GM12878 (cell line): ENCODE measurements at regions not wholly inside any gene's neighbourhood (a gene's known extent, or its start where the extent isn't known, plus 50 kb on each side); places are given as distances from the start of the nearest gene placed in this dataset.

Experiments
- ATAC-seq: fragments of 200-7000 bp; cut with Tn5 transposase; 3 replicates; pipeline ENCODE4 v1.9.1; 2020; ENCODE audit warnings: mild to moderate bottlenecking, moderate library complexity
- BruUV-seq: library from RNA; stranded (reverse); fragments of 400-500 nt; replicated peaks from 2 replicates; lab custom pipeline; 2021; lab: Mats Ljungman, UMichigan
- CTCF ChIA-PET: fragments of 300-600 bp; sonication (Branson Sonifier 250); formaldehyde crosslinking; extraction: SDS; loops from one replicate; lab custom pipeline; 2021; ENCODE audit warnings: inconsistent platforms; lab: Yijun Ruan, JAX
- POLR2A ChIA-PET: fragments of 350-600 bp; formaldehyde crosslinking; extraction: SDS; loops from one replicate; lab custom pipeline; 2021; ENCODE audit warnings: inconsistent platforms; lab: Charles Lee
- RAD21 ChIA-PET: fragments of 300-600 bp; sonication (Branson Sonifier 250); formaldehyde crosslinking; loops from one replicate; lab custom pipeline; 2023; ENCODE audit warnings: antibody characterized with exemption; ENCODE audit not compliant: unreplicated experiment; lab: Charles Lee
- SMC1A ChIA-PET: fragments of 300-600 bp; sonication (Branson Sonifier 250); formaldehyde crosslinking; loops from one replicate; lab custom pipeline; 2023; ENCODE audit not compliant: unreplicated experiment, uncharacterized antibody; lab: Charles Lee
- DNase-seq: peaks from one replicate; pipeline ENCODE4 v3.0.0-alpha.2; 2011; ENCODE audit warnings: low read depth, low spot score
- FAIRE-seq: peaks from 3 replicates; lab custom pipeline; 2011; peaks lifted over from hg19 to GRCh38; lab: Jason Lieb, UNC
- H2AFZ ChIP-seq: 2 replicates; pipeline ENCODE4 v1.6.0; 2011; ENCODE audit warnings: low read depth, low read length, control low read depth; ENCODE audit not compliant: control insufficient read depth
- H3K27ac ChIP-seq: 2 replicates; pipeline ENCODE4 v1.5.1; 2011; ENCODE audit warnings: control low read depth; ENCODE audit not compliant: control insufficient read depth, insufficient read depth
- H3K27me3 ChIP-seq, 2 experiments: replicated peaks in 1 of 2; 2 replicates each; pipeline versions ENCODE4 v1.6.0 to v1.6.1; 2011; ENCODE audit warnings: low read length in 1 of 2; ENCODE audit not compliant: control insufficient read depth in 2 of 2, insufficient read depth in 2 of 2
- H3K36me3 ChIP-seq, 2 experiments: 2 replicates each; pipeline ENCODE4 v1.5.1; 2011; ENCODE audit warnings: low read length in 1 of 2; ENCODE audit not compliant: control insufficient read depth in 2 of 2, insufficient read depth in 2 of 2
- H3K4me1 ChIP-seq: 2 replicates; pipeline ENCODE4 v1.6.1; 2011; ENCODE audit warnings: mild to moderate bottlenecking, low read length, moderate library complexity, mixed read lengths; ENCODE audit not compliant: control insufficient read depth, insufficient read depth
- H3K4me2 ChIP-seq: 2 replicates; pipeline ENCODE4 v1.6.0; 2011; ENCODE audit warnings: control low read depth; ENCODE audit not compliant: control insufficient read depth, insufficient read depth
- H3K4me3 ChIP-seq: fragments of 200-600 bp; sonication (generic); 2 replicates; pipeline ENCODE4 v1.5.1; 2016
- H3K79me2 ChIP-seq: 2 replicates; pipeline ENCODE4 v1.6.0; 2011; ENCODE audit warnings: low read length; ENCODE audit not compliant: control insufficient read depth, insufficient read depth
- H3K9ac ChIP-seq: 2 replicates; pipeline ENCODE4 v1.8.0; 2011; ENCODE audit warnings: low read length, control low read depth, mixed read lengths; ENCODE audit not compliant: control insufficient read depth, insufficient read depth
- H3K9me3 ChIP-seq: replicated peaks from 3 replicates; pipeline ENCODE4 v1.5.1; 2011; ENCODE audit warnings: mild to moderate bottlenecking, low read length; ENCODE audit not compliant: control insufficient read depth, insufficient read depth
- H4K20me1 ChIP-seq: 2 replicates; pipeline ENCODE4 v1.6.0; 2011; ENCODE audit not compliant: control insufficient read depth, insufficient read depth
- JUNB ChIP-seq: IDR thresholded peaks from 2 replicates; pipeline ENCODE4 v1.6.1; 2016; ENCODE audit warnings: antibody characterized with exemption, mild to moderate bottlenecking
- NFYB ChIP-seq: IDR thresholded peaks from 2 replicates; pipeline ENCODE4 v1.6.1; 2011; ENCODE audit warnings: low read depth, mild to moderate bottlenecking, low read length, improper control_type of control experiment, moderate library complexity; ENCODE audit not compliant: insufficient read depth
- PKNOX1 ChIP-seq: fragments of 450-650 bp; IDR thresholded peaks from 2 replicates; pipeline ENCODE4 v1.6.1; 2016; ENCODE audit warnings: mild to moderate bottlenecking
- RAD51 ChIP-seq: fragments of 450-650 bp; IDR thresholded peaks from 2 replicates; pipeline ENCODE4 v1.6.1; 2016; ENCODE audit warnings: moderate library complexity, mild to moderate bottlenecking, inconsistent platforms
- STAT1 ChIP-seq: fragments of 450-650 bp; conservative IDR thresholded peaks from 2 replicates; pipeline ENCODE4 v1.6.1; 2014; ENCODE audit warnings: antibody characterized with exemption, mild to moderate bottlenecking
- WRNIP1 ChIP-seq: IDR thresholded peaks from 2 replicates; pipeline ENCODE4 v1.6.1; 2011; ENCODE audit warnings: low read depth, low read length, improper control_type of control experiment, borderline replicate concordance
- ZNF217 ChIP-seq: fragments of 450-650 bp; IDR thresholded peaks from 2 replicates; pipeline ENCODE4 v1.6.1; 2017; ENCODE audit warnings: antibody characterized with exemption, mild to moderate bottlenecking
- WGBS: methylation state at CpG from one replicate; pipeline ENCODE4 v1.1.6; 2016; ENCODE audit warnings: low lambda C conversion rate; ENCODE audit not compliant: insufficient replicate concordance, insufficient coverage; ENCODE audit errors: missing lambda C conversion rate; 5-methylcytosine and 5-hydroxymethylcytosine counted together
- in situ Hi-C: fragments of 300-500 bp; cut with MboI; formaldehyde crosslinking; loops from 9 replicates; pipeline ENCODE4 v1.14.3; 2018; ENCODE audit warnings: mixed read lengths
- intact Hi-C: fragments of 100-400 bp; cut with micrococcal nuclease; formaldehyde crosslinking; loops from one replicate; pipeline ENCODE4 v1.14.2; 2022; ENCODE audit not compliant: unreplicated experiment
- TF ChIP-seq, protein P1 (sequence below): IDR thresholded peaks from 2 replicates; pipeline ENCODE4 v1.6.1; 2011; ENCODE audit warnings: borderline replicate concordance, low read depth, mild to moderate bottlenecking, moderate library complexity, low read length; ENCODE audit not compliant: insufficient read depth, poor library complexity, severe bottlenecking

DNA sequence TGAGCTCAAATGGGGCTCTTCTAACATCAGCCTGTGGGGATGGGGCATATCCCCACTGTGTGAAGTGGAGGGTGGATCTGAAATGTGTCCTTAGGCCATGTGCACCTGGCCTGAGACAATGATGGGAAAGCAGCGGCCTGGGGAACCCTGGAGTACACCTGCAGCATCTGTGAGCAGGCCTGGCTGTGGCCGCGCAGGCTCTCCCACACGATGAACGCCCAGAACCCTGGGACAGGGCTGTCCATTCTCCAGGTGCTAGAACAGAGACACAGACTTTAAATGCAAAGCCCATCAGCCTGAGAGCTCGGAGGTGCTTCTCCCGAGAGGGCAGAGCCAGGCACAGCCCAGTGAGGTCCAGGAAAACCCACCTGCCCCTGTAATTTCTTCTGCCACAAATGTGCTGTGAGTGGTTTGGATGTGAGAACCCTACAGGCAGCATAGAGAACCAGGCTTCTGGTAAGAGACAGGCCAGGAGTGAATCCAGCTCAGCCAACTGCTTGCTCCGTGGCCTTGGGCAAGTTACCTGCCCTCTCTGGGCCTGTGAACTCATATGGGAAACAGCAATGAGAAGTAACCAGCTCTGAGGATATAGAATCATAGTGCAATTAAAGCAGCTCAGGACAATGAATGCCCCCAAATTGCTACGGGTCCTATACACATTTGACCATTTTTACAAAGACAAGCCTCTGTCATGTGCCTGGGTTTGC is 167.9 kb downstream of the SHANK2 start (continued):
- no peak for TF ChIP-seq PKNOX1

DNA sequence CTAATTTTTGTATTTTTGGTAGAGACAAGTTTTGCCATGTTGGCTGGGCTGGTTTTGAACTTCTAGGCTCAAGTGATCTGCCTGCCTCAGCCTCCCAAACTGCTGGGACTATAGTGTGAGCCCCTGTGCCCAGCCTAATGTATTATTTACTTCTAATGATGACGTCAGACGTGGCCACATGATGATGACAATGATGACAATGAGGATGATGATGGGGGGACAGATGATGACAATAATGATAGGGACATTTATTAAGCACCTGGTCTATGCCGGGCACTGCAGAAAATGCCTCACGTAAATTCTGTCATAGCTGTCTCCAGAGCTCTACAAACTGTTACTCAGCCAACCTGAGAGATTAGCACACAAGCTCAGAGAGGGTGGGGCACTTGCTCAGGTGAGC is 169.3 kb downstream of the SHANK2 start:
- no peak overlapping the region for H3K9ac ChIP-seq
- POLR2A ChIA-PET = no interaction called here
- H2AFZ ChIP-seq = no peak overlapping the region
- ATAC-seq = no peak
- H3K4me1 ChIP-seq = no peaks in the 10 kb centered on the region
- H3K27me3 ChIP-seq = no peaks in the 10 kb centered on the region
- H3K27ac ChIP-seq = no peak overlapping the region
- H4K20me1 ChIP-seq = no peaks in the 10 kb centered on the region
- no peaks in the 10 kb centered on the region for H3K36me3 ChIP-seq
- SMC1A ChIA-PET = no interaction called here
- DNase-seq = no peak
- intact Hi-C loops (no loop called here), in situ Hi-C loops (no loop called here)
- RAD21 ChIA-PET = no interaction called here
- no peak overlapping the region for H3K4me3 ChIP-seq
- WGBS = 20% methylated on average over 4 of the region's 4 CpGs
- H3K79me2 ChIP-seq = no peaks in the 10 kb centered on the region
- FAIRE-seq = no peak
- no TSS peak for BruUV-seq
- TF ChIP-seq RAD51 = no peak
- TF ChIP-seq STAT1 = no peak
- TF ChIP-seq NFYB = no peak
- no peak for TF ChIP-seq ZNF217
- no peak for TF ChIP-seq PKNOX1
- TF ChIP-seq, protein P1, sequence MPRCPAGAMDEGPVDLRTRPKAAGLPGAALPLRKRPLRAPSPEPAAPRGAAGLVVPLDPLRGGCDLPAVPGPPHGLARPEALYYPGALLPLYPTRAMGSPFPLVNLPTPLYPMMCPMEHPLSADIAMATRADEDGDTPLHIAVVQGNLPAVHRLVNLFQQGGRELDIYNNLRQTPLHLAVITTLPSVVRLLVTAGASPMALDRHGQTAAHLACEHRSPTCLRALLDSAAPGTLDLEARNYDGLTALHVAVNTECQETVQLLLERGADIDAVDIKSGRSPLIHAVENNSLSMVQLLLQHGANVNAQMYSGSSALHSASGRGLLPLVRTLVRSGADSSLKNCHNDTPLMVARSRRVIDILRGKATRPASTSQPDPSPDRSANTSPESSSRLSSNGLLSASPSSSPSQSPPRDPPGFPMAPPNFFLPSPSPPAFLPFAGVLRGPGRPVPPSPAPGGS = no peak
- no peak for TF ChIP-seq WRNIP1
- no peak for TF ChIP-seq JUNB
- no peak overlapping the region for H3K4me2 ChIP-seq
- CTCF ChIA-PET = no interaction called here
- H3K9me3 ChIP-seq = no peaks in the 10 kb centered on the region
